OCI-M1 (cell line): ENCODE measurements at regions not wholly inside any gene's neighbourhood (a gene's known extent, or its start where the extent isn't known, plus 50 kb on each side); places are given as distances from the start of the nearest gene placed in this dataset.
A peak's percentile ranks its signal among the peaks of the same experiment; 100 is the strongest.
"Not testable (repeated sequence)": the region's sequence is repeated elsewhere in the genome, so short reads cannot be mapped to it uniquely, and the experiment has no call there.

Source experiments
- DNase-seq: peaks from one replicate; lab custom pipeline; 2025; lab: John Stamatoyannopoulos, UW

DNA sequence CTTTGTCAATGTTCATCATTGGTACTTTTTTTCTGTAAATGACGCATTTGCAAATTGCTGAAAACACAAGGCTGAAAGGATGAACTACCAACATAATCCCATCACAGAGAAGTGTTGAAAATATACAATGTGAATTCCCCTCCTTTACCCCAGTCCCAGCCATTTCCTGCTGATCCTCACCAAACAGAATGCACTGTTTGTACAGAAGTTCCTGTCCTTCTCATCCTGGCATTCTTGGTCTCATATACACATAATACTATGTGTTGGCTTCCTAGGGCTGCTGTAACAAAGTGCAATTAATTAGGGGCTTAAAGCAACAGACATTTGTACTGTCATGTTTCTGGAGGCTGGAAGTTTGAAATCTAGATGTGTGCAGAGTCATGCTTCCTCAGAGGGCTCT lies 836.2 kb upstream of the MGAT4C start:
- no peak for DNase-seq

DNA sequence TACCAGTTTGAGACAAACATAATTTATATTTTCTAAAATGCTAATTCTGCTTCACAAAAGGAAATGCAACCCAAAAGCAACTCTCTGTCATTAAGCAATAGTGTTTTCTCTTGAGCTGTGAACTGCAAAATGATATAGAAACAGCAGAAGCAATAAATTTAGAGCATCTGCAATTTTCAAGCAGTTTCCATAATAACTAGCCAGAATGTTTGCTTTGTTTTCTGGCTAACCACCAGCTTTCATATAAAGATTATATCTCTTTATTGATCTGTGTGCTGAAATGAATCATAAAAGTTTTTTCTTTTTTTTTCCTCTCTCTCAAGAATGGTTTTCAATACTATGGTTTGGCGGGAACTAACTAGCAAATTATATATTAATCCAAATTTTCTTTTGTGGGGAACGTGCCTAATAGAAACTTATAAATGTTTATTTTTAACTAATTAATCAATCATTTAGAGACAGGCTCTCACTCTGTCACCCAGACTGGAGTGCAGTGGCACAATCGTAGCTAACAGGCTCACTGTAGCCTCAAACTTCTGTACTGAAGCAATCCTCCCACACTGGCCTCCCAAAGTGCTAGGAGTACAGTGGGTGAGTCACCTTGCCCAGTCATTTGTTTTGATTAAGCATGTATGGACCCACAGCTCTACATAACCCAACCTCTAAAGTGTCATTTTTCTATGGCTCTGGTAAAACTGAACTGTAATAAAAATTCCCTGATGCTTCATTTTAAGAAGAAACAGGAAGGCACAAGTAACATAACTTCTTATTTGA lies 830.1 kb upstream of the MGAT4C start:
- DNase-seq = no peak

DNA sequence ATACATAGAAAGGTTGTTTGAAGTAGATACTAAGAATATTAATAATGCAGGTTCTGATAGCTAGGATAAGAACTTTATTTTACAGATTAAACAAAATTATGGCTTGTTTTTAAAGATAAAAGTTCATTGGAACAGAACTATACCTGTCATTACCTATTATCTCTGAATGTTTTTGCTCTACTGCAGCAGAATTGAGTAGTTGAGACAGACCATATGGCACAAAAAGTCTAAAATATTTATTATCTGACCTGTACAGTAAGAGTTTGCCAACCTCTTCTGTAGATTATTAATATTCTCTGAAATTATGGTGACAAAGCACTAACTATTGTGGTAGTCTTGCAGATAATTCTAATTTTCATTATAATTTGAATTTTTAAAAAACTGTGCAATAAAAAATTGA lies 829.1 kb upstream of the MGAT4C start:
- no peak for DNase-seq

DNA sequence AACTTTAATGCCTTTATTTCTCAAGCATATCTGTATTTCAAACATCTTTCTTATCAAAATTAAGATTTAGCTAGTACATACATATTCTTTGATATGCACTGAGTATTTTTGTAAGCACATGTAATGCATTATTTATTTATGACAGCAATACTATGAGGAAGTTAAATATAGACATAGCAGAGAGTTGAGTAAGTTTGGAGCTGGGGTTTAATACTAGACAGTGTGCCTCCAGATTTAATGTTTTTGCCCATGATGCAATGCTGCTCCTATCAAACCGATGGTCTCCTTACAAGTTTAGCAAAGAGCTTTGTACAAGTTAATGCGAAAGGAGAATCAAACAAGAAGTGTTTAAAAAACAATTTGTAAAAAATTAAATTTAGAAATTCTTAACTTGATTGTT lies 826.6 kb upstream of the MGAT4C start:
- DNase-seq = no peak

DNA sequence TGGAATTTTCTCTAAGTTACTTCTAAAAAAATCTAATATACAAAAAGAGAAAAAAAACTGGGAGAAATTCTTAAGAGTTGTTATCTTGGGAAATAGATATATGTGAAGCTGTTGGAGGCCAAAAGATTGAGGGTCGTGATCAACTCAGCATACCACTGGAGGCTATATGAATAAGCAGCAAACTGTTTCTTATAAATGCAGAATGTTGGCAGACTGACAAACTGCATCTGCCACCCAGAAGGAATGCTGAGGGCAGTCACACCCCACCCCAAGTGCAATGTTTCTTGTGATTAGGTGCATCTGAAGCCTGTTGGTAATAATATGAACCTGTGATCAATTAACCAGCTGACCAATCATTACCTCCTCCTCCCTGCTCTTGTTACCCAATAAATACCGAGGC lies 818.6 kb upstream of the MGAT4C start:
- no peak for DNase-seq

DNA sequence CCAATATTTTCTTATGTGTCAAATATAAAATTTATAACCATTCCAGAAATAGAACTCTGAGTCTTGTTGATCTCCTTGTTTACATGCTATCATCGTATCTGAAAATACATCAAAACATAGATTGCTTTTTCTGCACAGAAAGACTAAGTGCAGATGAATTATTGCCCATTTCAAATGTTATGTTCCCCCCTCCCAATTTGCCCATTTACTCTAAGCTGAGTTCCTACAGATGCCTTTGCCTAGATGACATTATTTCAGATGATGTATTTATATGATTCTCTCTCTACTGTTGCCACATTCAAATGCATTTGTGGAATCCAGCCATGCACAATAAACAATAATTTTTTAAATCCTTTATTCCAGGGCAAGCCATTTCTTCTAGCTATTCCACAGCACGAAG lies 810.1 kb upstream of the MGAT4C start:
- no peak for DNase-seq

DNA sequence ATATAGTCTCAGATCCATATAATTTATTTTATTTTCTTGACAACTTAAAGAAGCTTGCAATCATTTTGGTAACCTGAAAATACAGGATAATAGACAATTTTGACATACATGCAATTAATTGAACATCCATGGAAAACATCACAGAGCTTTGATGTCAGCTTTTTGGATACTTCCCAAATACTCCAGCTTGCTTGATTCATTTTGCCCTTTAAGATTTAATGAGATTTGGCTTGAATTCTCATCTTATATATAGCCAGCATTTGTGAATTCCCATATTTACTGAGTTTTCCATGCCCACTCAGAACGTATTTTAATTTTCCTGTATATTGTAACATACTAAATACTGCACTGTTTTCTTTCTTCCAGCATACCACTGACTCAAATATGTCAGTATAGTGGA lies 803.0 kb upstream of the MGAT4C start:
- DNase-seq = no peak

DNA sequence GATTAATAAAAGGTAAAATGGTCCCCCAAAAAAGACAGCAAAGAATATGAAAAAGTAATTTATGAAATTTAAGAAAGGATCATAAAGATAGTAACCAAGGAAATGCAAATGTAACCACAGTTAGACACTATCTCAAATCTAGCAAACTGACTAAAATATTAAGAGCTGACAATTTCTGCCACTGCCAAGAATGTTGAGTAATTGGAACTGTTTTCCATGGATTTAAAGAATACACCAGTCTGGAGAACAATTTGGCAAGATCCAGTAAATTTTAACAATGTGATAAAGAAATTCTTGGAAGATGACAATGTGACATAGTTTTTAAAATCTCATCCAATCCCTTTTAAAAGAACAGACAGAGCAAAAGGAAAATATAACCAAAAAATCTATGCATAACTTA lies 798.0 kb upstream of the MGAT4C start:
- no peak for DNase-seq

DNA sequence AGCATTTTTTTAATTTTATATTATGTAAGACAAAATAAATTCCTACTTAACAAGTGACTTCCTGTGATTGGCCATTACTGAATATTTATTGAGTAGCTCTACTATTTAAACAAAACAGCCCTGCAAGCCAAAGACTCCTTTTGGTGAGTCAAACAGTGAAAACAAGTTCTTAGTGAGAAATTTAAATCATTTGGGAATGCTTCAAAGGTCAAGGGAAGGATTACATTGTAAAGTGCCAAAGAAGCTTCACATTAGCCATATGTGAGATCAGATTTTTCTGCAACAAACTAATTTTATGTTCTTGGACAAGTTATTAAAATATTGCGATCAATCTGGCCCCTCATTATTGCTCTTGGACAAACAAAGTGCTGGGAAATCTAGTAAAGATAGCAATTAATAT lies 795.4 kb upstream of the MGAT4C start:
- no peak for DNase-seq

DNA sequence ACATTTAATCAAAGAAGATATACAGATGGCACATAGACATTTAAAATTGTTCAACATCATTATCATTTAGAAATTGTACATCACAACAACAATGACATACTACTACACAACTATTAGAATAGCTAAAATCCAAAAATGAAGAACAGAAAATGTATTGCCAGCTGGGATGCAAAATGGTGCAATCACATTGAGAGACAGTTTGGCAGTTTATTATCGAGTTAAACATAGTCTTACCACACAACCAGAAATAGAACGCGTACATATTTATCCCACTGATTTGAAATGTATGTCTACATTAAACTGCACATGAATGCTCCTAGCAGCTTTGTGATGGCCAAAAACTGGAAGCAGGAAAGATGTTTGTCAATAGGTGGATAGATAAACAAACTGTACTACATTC lies 791.5 kb upstream of the MGAT4C start:
- no peak for DNase-seq

DNA sequence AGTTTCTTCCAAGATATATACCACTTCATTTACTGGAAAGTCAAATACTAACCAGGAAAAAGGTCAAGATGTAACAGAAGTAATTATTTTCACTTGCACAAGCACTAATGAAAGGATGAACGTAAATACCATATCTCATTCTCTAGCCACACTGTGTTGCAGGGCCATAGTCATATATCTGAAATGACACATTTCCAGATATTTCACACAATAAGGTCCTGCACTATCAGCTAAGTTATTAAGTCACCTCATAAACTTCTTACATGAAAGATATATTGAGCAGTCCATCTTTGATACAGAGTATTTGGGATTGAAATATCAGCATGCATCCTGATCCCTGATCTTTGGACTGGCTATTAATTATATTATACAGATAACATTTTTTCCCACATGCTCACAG lies 783.3 kb upstream of the MGAT4C start:
- no peak for DNase-seq

DNA sequence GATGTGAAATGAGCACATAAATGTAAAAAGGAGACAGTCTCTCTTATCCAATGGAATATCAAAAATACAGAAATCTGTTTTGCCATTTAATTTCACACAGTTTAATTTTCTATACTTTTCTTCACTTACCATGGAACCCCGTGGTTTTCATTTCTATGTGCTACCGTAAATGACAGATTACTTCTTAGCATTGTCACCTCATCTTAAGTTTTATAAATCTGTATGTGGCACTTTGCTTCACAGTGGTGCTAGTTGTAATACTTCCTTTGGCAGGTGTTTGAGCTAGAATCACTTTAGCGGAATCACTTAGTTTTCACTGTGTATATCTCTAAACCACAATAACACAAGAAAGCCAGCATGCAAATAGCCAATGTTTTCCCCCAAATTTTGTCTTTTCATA lies 781.9 kb upstream of the MGAT4C start:
- DNase-seq = no peak

DNA sequence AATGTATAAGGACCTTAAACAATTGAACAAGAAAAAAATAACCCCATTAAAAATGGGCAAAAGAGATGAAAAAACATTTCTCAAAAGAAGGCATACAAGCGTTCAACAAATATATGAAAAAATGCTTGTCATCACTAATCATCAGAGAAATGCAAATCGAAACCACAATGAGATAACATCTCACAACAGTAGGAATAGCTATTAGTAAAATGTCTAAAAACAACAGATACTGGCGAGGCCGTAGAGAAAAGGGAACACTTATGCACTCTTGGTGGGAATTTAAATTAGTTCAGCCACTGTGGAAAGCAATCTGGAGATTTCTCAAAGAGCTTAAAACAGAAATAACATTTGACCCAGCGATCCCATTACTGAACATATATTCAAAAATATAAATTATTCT lies 769.8 kb upstream of the MGAT4C start:
- DNase-seq = no peak

DNA sequence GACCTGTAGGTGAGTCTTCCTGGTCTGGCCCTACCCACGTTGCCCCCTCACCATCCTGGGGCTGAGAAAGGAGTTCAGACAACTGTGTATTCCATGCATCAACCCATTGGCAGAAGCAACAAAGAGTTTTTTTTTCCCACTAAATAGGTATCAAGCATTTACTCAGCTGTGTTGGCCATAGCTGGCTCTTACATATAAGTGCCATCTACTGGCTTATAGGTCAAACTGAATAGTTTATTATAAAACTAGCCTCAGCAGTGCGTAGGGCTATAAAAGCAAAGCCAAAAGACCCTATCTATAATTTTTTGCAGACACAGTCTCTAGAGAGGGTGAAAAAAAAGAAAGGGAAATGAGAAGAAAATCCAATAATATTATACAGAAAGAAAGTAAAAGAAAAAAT lies 765.2 kb upstream of the MGAT4C start:
- DNase-seq = no peak

DNA sequence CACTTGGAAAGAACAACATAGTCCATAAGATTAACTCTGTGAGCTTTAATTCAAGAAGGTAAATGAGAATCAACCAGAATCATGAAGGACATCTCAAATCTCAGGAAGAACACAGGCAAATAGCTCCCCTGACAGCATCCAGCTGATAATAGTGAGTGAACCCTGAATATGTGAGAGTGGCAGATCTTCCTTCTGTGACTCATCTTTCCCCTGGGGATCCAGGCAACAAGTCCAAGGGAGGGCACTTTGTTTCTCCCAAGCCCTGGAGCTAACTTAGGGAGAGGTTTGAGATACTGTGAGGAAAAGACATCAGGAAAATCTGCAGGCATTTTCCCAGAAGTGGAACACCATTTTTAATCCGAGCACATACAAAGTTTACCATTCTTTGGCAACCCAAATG lies 763.9 kb upstream of the MGAT4C start:
- DNase-seq = no peak

DNA sequence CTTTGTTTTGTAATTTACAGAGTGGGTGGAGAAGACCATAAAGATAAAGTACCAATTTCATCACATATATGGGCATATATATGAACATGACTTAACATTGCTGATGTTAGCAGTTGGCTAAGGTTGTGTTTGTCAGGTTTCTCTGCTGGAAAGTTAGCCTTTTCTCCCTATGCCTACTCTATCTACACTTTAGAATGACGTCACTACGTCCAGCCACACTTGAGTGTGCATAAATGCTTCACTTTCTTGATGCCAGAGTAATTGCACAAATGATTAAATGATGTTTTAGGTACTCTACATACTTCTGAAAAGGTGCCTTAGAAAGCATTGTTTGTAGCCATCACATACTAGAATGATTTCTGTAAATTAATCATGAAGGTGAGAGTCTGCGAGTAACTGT lies 759.2 kb upstream of the MGAT4C start:
- no peak for DNase-seq

DNA sequence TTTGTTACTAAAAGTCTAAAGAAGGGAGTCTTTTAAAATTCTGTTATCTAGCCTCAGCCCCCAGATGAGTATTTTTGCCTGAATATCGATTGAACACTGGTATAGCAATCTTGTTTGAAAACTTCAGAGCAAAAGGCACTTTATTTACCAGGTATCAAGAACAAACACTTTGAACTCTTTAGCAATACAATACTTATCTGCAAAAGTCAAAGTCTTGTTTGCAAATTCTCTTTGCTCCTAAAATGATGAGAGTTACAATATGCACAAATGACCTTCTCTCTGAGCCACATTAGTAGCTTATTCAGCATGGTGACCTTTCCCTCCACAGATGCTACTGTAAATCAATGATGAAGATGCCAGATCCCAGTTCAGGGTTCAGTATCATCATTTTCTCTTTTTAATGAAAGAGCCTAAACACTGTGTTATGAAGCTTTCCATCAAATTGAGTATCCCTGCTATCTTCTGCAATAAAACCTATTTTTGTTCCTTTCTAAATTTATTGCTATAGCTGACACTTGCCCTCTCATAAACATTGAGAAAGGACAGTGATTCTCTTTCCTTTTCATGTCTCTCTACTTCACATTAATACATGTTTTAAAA lies 752.7 kb upstream of the MGAT4C start:
- no peak for DNase-seq

DNA sequence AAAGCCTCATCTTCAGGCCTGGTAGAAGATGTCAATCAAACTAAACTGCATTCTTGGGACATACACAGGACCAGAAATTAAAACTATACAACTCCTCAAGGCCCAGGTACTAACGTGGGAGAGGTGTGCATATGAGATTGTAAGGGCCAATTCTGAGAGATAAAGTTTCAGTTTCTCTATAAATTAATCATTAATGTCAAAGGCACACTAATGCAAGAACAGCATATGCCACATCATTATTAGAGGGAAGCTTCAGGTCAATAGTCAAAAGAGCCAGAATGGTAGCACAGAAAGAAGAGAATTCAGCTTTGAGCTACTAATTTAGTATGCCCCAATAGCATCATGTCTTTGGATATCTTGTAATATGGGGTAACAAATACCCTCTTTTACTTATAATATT lies 744.9 kb upstream of the MGAT4C start:
- DNase-seq = no peak

DNA sequence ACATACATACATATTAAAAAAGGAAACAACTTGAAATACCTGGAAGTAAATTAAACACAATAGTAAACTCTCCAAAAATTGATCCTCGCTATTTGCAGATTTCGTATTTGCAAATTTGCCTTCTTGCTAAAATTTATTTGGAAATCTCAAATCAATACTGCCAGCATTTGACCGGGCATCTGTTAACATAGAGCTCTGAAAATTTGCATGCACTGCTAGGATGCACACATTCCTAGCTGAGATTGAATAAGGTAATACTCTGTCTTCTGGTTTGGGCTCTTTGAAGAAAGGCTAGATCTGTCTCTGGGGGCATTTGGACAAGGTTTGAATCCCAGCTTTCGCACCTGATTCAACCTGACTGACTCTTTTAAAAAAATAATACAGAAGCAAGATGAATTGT lies 729.1 kb upstream of the MGAT4C start:
- DNase-seq = no peak

DNA sequence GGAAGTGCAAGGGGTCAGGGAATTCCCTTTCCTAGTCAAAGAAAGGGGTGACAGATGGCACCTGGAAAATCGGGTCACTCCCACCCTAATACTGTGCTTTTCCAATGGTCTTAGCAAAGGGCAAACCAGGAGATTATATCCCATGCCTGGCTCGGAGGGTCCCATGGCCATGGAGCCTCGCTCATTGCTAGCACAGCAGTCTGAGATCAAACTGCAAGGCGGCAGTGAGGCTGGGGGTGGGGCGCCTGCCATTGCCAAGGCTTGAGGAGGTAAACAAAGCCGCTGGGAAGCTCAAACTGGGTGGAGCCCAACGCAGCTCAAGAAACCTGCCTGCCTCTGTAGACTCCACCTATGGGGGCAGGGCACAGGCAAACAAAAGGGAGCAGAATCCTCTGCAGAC lies 714.4 kb upstream of the MGAT4C start:
- not testable (repeated sequence) for DNase-seq

DNA sequence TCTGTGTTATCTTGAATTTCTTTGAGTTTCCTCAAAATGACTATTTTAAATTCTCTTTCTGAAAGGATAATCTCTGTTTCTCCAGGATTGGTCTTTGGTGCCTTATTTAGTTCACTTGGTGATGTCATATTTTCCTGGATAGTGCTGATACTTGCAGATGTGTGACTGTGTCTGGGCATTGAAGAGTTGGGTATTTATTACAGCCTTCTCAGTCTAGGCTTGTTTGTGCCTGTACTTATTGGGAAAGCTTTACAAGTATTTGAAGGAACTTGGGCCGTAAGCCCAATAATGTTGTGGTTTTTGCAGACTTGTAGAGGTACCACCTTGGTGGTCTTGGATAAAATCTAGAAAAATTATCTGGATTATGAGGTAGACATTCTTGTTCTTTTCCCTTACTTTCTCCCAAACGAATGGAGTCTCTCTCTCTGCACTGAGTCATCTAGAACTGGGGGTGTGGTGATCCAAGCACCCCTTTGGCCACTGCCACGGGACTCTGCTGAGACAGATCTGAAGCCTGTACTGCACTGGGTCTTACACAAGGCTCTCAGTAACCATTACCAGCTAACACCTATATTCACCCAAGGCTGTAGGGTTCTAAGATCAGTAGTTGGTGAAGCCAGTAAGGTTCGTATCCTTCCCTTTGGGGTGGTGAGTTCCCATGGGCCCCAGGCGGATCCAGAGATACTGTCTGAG lies 703.7 kb upstream of the MGAT4C start:
- DNase-seq = no peak

DNA sequence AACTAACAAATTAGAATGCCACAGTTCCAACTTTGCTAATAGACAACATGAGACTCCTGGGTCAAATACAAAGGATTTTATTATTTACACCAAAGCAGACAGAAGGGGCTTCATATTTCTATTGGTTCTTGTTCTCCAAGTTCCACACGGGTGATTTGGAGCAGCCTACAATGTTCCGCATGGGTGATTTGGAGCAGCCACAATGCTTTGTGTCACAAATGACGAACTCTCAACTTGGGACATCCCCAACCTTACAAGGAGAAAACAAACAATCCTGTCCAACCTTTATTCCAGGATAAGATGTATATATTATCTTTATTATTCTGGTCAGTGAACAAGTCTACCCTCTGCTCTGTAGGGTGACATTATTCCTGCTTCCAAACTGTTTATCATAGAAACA lies 694.3 kb upstream of the MGAT4C start:
- no peak for DNase-seq

DNA sequence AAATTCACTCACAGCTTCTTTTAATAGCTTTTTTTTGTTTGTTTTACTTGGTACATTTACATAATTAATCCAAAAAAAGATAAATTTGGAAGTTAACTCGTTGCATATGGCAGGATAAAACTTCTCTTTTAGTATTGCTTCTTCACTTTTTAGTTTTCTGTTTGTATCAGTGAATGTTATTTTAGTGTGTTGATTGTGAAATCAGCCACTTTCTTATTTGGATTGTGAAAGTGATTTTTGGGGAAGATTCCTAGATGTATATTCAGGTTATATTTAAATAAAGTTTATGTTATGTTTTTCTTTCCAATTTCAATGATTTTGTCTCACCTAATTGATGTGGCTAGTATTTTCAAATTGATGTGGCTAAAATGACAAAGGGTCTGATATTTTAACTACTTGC lies 693.9 kb upstream of the MGAT4C start:
- DNase-seq = no peak

DNA sequence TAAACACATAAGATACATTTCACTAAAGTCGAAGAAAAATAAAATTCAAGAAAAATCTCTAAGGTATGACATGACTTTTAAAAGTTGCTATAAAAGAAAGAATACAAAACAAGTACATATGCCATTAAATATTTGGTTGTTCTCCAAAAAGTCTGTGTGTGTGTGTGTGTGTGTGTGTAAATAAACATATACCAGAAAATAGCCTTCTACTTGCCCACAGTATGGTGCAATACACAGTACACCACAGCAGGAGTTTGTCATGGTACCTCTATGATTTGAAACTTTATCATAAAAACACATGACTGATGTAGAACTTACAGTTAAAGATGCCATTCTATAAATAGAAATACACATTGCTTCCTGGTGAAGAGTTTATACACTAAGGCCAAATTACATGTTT lies 692.7 kb upstream of the MGAT4C start:
- DNase-seq = peak; percentile 40
